ENCODE measurements at regions not wholly inside any gene's neighbourhood (a gene's known extent, or its start where the extent isn't known, plus 50 kb on each side); places are given as distances from the start of the nearest gene placed in this dataset.

DNA sequence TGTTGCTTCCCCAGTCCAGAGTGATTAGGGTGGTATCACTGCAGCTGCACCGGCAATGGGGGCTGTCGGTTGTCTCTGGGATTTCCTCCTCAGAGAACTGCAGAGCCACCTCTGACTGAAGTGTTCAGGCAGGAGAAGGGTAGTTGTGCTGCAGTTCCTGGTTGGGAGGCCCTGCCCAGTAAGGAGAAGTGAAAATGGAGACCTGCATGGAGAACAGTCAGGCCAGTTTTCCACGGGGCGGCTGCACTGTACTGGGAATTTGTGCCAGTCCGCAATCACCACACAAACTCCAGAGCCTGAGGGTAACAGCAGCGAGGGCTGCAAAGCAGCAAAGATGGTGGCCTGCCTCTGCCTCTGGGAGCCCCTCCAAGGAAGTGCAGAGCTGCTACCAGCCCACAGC lies 58.1 kb upstream of the CCDC190 start:
- TF ChIP-seq CTCF (IDR thresholded peaks at IDR 0.05) = no peak
- TF ChIP-seq POLR2A (IDR thresholded peaks at IDR 0.05) = no peak
- TF ChIP-seq EP300 (IDR thresholded peaks at IDR 0.05; ENCODE audit: low read depth) = no peak
- no peak for TF ChIP-seq POLR2AphosphoS5 (IDR thresholded peaks at IDR 0.05)

Measured in transverse colon (tissue), 4 donors.